Superior temporal gyrus (tissue), 1 donor: ENCODE measurements at regions not wholly inside any gene's neighbourhood (a gene's known extent, or its start where the extent isn't known, plus 50 kb on each side); places are given as distances from the start of the nearest gene placed in this dataset.
"Not testable (repeated sequence)": the region's sequence is repeated elsewhere in the genome, so short reads cannot be mapped to it uniquely, and the experiment has no call there.

Source experiments
- DNase-seq: peaks from one replicate; pipeline ENCODE4 v3.0.0-alpha.2; 2016; ENCODE audit errors: extremely low spot score

DNA sequence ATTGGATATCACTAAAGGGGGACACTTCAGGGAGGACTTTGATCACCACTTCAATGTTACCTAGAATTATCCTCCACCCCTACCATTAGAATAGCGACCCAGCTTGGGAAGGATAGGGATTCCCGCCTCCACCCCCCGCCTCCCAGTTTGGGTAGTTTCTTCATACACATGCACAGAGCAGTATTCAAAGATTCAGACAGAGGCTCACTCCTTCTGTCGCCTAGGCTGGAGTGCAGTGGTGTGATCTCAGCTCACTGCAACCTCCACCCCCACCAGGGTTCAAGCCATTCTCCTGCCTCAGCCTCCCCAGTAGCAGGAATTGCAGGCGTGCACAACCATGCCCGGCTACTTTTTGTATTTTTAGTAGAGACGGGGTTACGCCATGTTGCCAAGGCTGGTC, 1166.1 kb downstream of the TYW1 start:
- DNase-seq, result no peak

DNA sequence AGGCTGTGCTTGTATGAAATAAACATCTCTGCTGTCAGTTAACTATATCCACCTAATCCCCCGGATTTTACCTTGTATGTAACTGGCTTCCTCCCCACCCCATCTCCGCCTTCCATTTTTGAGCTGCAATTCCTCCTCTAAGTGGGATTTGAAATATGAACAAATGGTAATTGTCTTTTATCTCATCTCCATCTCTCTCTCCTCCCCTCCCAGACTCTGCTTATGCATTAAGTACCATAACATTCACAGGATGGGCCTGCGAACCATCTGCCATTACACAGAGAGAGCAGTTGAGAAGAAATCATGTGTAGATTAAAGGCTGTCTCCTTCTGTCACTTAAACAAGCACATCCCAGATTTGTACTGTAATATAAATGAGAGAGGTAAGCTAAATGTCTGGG, 1169.9 kb downstream of the TYW1 start:
- no peak for DNase-seq

DNA sequence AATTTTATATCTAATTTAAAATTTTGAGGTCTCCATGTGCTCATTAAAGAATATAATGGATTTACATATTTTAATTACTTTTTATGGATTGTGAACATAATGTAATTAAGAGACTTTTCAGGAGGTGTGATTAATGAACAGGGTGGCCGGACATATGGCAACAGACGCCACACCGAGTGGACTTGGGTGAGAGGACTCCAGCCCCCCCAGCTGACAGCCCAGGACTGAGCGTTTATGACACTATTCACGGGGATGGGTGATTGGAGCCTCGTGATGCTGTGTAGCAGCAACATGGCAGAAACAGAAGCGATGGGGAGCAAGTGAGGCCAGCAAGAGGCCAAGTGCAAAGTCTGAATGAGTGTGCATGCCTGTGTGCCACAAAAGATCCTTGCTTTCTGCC, 1176.9 kb downstream of the TYW1 start:
- no peak for DNase-seq

DNA sequence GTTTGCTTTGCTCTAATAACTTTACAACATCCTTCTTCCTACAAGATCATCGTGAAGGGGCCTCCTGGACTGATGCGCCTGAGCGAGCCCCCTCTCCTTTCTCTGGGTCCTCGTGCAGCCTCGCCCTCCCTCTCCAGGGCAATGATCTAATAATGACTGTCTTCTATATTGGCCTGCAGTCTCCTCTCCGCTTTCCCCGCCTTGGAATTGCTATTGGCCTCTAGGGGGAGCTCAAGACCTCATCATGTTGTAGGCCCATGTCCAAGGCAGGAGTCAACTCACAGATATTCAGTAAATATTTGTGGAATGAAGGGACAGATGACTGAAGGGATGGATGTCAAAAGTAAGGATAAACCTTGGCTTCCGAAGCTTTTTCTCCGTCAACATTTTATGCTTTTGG, 1180.3 kb downstream of the TYW1 start:
- DNase-seq, result peak; percentile 80

DNA sequence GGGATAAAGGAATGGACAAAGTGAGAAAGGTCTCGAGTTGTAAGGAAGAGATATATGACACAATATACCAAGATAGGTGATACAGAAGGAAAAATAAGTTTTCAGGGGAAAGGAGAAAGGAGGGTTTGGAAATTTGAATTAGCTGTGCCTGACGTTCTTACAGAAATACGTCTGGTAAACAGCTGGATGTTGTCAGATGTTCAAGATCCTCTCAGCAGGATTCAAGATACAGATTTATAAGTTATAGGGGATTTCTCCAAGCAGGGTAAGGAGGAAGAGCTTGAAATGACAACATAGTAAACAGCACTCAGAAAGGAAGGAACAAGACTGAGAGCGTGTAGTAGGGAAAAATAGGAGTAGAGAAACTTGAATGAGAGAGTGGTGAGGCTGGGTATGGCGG, 1184.1 kb downstream of the TYW1 start:
- DNase-seq, result no peak

GRCh38 chr7:68183176-68183575, 1186.5 kb downstream of the TYW1 start:
- no peak for DNase-seq

- DNase-seq, result no peak
Observed at GRCh38 chr7:68185631-68186456, 1189.2 kb downstream of the TYW1 start.

DNA sequence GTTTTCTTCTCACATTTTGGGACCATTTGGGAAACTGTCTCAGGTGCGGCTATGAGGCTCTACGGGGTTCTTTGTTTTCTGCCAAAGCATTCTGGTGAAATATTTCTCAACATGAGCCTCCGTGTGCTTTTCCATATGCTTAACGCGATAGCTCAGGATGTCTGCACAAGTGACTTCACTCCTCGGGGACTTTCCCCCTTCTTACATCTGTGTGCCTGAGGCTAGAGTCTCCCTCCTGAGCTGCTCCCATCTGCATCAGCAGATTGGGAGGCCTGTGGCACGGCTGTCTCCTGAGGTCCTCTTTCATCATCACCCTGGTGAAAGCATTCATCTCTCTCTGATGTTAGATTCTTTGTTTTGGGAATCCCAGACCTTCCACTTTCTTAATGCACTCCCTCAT, 1190.9 kb downstream of the TYW1 start:
- DNase-seq, result no peak

- DNase-seq, result no peak
Observed at GRCh38 chr7:68192941-68193340, 1196.3 kb downstream of the TYW1 start.

DNA sequence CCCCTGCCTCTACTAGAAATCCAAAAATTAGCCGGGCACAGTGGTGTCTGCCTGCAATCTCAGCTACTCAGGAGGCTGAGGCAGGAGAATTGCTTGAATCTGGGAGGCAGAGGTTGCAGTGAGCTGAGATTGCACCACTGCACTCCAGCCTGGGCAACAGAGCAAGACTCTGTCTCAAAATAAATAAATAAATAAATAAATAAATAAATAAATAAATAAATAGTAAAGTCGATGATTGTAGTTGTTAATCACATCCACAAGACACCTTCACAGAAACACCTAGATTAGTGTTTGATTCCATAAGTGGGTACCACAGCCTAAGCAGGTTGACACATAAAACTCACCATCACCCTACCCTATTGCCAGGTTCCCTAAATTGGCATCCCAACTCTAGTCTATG, 1199.0 kb downstream of the TYW1 start:
- DNase-seq, result not testable (repeated sequence)

- DNase-seq, result no peak
Observed at GRCh38 chr7:68200051-68200670, 1203.5 kb downstream of the TYW1 start.

GRCh38 chr7:68203251-68203650, 1206.6 kb downstream of the TYW1 start:
- DNase-seq, result no peak

DNA sequence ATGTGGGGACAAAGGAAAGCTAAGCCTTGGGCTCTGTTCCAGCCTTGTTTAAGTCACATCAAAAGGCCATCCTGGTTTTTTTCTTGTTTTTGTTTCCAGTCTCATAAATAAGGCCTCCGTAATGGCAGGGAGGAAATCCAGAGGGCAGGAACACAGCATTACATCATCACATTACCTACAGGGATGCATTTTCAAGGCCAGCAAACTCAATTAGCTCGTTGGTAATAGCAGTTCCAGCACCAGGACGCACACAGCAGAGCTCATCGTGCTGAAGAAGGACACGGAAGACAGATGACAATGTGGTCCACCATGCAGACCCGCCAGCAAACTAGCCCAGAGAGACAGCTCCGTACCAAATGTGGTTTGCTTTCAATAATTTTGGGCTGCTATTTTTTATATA, 1209.2 kb downstream of the TYW1 start:
- no peak for DNase-seq

DNA sequence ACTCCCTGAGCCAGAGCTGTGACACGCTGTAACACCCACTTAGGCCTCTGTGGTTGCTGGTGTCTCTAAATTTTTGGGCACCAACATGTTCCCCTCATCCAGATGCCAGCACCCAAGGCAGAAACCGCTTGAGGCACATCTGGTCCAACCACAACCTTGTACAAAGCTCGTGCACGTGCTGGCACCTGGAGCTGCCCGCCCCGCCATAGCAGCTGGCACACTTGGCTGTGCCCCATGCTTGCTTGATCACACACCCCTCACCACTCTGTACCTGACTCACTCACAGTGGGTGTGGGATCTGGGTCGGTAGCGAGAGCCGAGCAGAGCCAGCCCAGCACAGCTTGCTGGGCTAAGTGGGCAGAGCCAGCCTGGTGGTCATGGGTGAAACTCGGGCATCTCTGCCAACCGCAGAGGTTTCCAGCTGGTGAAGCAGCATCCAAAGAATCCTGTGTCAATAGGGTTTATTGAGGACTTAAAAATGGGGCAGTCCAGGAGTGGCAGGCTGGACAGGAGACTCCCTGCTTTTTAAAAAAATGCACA, 1210.4 kb downstream of the TYW1 start:
- DNase-seq, result no peak

GRCh38 chr7:68207676-68208075, 1211.0 kb downstream of the TYW1 start:
- DNase-seq, result no peak

DNA sequence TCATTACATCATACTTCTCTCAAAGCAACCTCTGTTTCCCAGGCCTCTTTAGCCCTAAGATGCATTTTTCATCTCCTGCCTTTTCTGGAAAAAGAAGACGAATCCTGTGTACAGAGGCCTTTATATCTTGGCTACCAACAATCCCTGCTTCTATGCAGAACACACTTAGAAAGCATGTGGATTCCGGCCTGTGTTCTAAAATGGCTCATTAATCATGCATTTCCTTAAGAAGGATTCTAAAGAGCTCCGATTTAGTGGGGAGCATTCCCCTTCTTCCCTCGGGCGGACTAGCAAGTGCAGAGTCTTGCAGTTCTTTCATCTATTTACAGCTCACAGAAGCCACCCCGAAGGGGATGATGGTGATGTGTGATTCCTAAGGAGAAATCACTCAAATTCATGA, 1212.9 kb downstream of the TYW1 start:
- no peak for DNase-seq

DNA sequence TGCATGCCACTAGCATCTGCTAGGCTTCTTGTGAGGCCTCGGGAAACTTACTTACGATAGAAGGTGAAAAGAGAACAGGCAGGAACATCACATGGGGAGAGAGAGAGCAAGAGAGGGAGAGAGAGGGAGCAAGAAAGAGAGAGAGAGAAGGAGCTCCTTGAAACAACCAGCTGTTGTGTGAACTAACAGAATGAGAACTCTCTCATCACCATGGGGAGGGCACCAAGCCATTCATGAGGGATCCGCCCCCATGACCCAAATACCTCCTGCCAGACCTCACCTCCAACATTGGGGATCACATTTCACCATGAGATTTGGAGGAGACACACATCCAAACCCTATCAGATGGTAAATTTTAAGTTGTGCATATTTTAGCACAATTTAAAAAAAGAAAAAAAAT, 1217.2 kb downstream of the TYW1 start:
- DNase-seq, result no peak

- DNase-seq, result no peak
Observed at GRCh38 chr7:68216051-68216450, 1219.4 kb downstream of the TYW1 start.

DNA sequence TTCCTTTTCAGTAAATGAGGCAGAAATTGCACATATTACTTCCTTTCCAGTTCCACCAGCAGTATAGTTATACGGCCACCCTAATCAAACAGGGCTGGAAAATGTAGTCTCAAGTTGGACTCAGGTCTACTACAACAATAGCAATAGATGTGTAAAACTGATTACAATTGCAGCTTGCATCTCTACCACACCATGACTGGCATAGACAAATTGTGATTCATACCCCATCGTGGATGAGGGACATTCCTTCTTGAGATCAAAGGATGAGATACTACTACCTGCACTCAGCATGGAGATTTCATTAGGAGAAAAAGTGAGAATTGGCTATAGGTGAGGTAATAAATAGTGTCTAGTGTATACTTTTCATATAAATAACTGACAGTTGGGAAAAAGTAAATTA, 1220.8 kb downstream of the TYW1 start:
- DNase-seq, result no peak

GRCh38 chr7:68218461-68218860, 1221.8 kb downstream of the TYW1 start:
- DNase-seq, result no peak

DNA sequence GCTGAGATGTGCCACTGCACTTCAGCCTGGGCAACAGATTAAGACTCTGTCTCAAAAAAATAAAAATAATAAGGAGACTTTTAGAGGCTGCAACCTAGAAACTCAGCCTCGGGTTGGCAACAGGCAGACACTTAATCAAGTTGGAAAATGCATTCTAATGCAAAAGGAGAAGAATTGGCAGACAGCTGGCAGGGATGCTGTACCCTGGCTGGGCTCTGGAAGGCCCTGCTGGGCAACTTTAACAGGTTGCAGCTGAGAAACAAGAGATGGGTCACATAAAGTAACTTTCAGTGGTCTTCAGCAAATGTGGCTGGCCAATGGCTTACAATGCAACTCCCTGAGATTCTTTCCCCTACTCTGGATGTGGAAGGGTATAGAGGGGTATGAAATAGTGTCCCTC, 1225.7 kb downstream of the TYW1 start:
- no peak for DNase-seq

DNA sequence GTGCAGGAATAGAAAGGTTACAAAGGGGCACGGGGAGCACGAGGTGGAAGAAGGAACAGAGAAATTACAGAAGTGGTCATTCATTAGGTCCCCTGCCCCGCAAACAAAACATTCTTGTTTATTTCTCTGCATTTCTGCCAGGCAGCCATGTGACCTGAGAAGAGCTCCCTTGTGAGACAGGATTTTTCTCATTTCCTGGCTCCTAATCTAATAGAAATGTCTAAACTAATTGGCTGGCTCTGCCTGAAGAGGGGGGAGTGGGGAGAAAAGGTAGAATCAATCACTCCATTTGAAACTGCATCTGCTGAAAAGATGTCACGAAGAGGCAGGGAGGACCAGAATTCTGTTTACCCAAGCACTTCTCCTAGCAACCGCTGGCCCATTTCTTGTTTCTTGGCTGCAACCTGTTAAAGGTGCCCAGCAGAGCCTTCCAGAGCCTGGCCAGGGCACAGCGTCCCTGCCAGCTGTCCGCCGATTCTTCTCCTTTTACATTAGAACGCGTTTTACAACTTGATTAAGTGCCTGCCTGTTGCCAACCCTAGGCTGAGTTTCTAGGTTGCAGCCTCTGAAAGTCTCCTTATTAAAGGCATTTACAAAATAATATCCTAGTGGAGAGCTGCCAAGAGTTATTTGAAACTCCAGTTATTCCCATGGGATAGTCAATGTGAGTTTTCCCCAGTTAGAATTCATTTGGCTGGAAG, 1227.6 kb downstream of the TYW1 start:
- DNase-seq, result peak; percentile 59

- DNase-seq, result not testable (repeated sequence)
Observed at GRCh38 chr7:68231011-68231410, 1234.4 kb downstream of the TYW1 start.
